Hematopoietic multipotent progenitor cell treated with erythropoietin and hydrocortisone succinate and interleukin-3 and kit ligand, for 15 days (in vitro differentiated cells): ENCODE measurements at regions not wholly inside any gene's neighbourhood (a gene's known extent, or its start where the extent isn't known, plus 50 kb on each side); places are given as distances from the start of the nearest gene placed in this dataset.

Experiments used
- DNase-seq: peaks from one replicate; pipeline ENCODE4 v3.0.0-alpha.2; 2015; ENCODE audit warnings: low spot score

DNA sequence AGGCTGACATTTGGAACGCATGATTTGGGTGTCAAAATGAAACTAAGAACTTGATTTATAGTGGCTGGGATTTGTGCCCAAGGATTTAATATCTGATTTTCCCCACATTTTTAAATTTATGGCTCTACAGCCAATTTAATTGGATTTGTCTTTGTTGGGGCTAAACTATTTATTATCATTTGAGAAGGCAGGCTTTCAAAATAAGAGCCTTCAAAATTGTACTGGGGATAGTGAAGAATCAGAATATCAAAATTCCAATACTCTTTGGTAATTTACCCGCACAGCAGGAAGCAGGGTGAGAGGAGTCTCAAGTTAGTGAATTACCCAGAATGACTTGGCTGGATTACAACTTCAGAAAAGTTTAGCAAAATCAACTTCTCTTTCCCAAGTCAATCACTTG is 278.1 kb downstream of the LRATD1 start:
- no peak for DNase-seq

DNA sequence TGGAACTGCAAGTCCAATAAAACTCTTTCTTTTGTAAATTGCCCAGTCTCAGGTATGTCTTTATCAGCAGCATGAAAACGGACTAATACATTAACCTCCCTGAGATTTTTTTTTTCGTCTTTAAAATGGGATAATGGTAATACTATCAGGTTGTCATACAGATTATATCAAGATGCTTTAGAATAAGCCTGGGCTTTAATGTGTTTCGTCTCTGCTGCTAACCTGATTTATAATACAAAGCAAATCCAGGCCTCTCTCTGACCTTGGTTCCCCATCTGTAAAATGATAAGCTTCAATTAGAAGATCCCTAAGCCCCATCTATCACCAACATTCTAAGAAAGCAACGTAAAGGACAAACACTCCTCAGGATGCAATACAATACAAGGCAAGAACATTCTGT is 283.5 kb downstream of the LRATD1 start:
- DNase-seq = no peak

DNA sequence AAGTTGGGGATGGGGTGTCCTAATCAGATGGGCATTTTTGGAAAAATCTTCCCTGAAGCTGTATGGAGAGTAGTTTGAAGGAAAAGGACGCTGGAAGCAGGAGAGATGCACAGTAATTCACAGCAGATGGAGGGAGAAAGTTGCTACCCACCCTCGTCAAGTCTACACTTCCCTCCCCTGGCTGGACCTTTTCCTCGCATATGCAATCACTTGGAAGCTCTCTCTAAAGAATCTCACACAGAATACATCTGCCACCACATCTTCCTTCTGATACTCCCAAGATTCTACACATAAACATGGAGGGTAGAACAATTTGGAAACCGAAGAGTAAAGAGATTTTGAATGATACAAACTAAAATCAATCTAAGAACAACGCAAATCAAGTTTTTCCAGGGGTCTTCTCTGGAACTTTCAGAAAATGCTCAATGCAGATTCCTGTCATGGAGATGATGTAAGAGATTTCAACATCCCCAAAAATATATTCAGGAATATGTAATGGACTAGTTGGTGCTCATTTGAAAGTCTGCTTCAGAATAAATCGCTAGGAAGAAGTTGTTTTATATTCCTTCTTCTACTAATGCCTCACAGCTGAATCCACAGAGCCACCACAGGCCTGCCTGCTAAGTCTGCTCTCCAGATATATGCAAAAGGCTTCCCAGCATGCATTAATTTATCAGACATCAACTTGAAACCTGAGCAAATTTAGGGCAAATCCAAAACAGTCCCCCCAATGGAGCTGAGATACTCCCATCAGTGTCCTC is 291.5 kb downstream of the LRATD1 start:
- DNase-seq = no peak

DNA sequence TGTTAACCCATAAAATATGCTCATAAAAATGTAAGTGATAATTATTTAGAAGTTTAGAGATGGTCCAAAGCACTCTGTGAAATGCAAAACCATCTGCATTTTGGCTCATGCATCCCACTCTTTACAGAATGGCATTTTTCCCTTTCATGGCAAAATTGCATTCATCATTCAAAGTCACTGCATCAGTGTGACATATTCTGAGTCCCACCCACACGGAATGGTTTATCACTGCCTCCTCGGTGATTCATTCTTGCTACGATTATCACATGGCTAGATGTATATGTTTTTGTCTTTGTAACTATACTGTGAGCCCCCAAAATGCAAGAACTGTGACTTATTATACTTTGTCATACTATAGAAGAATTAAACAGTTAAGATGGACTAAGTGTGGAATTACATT is 293.0 kb downstream of the LRATD1 start:
- DNase-seq = no peak

DNA sequence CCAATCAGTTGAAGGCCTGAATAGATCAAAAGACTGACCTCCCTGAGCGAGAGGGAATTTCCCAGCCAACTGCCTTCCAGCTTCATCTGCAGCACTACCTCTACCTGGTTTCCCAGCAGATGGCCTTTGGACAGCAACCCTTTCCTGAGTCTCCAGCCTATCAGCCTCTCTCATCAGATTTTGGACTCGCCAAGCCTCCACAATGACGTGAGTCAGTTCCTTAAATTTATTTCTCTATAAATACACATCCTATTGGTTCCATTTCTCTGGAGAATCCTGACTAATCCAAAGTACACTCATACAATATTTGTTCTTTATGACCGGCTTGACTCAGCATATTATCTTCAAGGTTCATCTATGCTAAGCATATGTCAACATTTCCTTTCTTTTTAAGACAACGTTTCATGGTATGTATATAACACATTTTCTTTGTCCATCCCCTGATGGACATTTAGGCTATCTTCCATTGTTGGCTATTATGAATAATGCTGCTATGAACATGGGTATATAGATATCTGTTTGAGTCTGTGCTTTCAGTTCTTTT is 294.6 kb downstream of the LRATD1 start:
- DNase-seq = no peak

DNA sequence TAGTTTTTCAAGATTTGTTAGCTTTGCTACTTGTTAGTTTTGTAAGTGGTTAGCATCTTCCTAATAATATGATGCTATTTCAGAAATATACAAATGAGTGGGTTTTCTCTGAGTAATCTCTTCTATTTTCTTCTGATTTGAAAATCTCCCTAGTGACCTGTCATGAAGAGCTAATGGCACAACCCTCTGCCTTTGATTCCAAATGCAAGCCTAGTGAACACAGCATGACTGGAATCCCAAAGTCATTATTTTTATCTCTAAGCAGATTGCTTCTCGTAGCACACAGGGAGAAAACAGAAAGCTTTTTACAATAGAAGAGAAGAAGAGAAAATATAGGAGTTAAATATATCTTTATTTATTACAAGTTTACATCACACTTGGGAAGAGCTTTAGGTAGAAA is 295.5 kb downstream of the LRATD1 start:
- no peak for DNase-seq

DNA sequence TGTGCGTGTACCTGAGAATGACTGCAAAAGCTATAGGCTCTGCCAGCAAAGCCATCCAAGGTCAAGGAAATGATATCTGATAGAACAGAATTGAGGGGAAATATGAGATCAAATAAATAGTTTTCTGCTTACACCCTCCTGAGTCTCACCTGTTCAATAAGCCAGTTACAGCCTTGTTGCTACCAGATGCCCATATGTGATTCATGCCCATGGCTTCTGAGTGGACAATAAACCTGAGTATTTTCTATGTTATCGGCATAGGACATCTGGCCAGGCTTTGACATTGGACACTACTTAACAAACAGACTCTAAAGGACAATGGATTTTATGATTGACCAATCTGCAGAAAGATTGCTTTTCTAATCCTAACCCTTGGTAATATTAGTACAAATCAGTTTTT is 297.9 kb downstream of the LRATD1 start:
- no peak for DNase-seq

DNA sequence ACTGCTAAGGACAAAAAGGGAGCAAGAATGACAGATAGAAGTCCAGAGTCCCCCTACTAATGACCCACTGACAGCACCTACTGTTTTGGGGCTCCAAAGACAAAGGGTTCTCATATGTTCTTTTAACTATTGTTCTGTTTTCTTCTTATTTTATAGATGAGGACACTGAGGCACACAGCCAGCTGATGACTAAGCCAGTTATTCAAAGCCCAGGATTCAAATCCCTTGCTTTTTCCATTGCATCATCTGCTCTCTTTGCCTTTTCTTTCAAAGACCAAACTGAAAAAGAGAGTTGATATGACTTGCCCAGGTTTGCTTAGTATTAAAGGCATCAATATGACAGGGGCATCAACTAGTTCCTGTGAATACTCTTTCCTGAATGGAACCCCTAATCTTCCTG is 299.8 kb downstream of the LRATD1 start:
- DNase-seq = no peak

DNA sequence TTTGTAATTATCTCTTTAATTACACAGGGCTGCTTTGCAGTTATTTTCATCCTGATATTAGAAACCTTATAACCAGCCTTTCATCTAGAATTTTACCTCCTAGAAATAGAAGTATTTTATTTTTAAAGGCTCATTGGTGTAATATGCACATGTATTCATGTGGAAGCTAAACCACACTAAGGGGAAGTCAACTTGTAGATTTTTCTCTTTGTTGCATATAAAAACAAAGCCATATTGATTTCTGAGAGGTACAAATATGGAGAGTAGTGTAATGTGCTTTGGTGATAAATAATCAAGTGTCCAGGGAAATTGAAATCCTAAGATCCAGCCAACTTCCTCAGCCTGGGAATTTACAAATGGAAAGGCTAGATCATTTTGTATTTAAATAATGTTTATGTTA is 301.2 kb downstream of the LRATD1 start:
- DNase-seq = no peak

DNA sequence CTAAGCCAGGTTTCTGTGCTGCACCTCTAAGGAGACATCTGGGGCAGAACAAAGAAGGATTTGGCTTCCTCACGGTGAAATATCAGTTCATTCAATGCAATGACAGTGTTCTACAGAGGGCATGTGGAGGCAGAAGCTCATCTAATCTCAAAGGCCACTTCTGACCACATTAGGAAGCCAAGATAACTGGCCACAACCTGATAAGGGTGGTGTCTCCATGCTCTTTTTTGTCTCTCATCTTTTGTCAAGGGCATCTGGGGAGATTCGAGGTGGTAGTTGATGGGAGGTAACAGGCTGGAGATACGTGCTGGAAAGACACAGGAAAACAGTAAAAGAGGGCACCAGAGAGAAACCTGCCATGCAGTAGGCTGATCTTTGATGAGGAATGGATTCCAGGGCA is 303.9 kb downstream of the LRATD1 start:
- DNase-seq = no peak

DNA sequence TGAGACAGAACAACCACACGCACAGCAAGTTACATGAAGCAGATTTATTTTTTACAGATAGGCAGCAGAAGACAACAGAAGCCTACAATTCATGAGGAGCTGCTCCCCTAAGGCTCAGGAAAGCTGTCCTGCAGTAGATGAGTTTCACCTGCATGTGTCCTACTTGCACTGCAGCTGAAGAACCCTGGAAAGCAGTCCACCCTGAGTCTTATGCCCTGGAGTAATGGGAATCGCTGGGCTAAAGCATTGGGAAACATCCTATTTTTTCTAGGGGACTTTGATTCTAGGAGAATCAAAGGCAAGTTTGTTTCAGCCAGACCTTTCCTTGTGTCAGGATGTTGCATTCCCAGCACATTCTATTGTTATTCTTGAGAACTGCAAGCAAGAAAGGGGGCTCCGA is 304.8 kb downstream of the LRATD1 start:
- DNase-seq = no peak

DNA sequence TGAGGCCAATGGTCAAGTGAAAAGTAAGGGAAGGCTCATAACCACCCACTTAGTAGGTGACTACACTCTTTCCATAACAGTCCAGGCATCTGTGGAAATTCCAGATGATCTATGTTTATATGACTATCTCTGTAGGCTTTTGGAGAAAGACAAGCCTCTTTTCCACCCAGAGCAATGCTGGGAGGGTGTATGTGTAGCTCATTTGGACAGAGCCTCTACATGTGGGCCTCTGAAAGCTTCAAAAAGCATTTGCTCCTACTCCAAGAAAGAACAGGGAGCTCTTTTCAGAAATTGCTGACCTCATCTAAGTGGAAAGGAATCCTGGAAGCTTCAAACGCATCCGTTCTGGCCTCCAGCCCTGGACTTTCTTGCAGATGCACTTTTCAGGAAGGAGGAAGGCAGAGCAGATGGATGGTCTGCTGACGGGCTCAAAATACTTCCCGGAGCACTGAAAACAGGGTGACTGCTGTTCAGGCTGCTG is 308.7 kb downstream of the LRATD1 start:
- DNase-seq = no peak

DNA sequence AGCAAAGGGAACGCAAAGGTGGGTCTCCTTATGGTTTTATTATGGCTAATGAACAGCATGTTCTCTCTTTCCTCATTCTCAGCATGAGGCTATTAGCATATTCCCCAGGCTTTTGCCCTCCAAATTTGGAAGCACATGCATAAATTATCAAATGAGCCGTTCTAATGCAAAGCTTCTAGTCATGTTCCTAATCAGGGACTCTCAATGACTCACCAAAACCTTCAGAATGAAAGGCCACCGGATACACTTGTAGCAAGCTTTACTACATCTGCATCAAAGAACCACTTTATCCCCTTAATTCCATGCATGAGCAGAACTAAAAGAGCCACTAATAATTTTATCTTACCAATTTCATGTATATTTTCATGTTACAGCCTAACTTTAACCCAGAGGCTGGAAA is 310.5 kb downstream of the LRATD1 start:
- no peak for DNase-seq

DNA sequence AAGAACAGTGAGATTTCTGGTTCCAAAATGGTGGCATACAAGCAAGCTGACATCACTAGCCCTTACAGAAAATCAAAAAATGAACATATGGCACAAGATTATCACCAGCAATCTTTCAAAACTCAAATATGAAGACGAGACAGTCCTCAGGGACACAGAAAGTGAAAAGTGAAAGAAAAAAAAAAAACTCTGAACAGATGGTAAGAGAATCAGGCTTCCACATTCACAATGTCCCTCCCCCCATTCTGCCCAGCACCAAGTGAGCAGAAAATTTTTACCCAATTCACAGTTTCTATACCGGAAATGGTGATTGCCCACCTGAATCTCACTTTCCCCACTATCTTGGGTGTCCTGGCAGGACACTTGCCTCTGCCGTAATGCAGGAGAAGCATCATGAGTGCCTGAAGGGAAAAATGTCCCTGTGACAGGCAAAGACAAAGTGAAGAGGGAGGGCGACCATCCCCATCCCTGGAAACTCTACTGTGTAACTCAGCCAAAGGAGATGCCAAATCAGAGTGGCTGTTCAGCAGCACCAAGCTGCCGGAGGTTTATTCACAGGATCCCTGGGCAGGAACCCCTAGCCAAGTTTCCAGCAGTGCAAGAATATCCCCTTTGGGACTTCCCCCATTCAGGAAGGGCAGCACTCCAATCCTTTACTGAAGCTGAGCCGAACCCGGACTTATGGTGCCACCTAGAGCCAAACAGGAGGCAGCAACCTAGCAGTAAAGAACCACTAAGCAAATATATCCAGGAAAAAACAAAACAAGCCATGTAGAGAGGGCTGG is 312.2 kb downstream of the LRATD1 start:
- DNase-seq = no peak

DNA sequence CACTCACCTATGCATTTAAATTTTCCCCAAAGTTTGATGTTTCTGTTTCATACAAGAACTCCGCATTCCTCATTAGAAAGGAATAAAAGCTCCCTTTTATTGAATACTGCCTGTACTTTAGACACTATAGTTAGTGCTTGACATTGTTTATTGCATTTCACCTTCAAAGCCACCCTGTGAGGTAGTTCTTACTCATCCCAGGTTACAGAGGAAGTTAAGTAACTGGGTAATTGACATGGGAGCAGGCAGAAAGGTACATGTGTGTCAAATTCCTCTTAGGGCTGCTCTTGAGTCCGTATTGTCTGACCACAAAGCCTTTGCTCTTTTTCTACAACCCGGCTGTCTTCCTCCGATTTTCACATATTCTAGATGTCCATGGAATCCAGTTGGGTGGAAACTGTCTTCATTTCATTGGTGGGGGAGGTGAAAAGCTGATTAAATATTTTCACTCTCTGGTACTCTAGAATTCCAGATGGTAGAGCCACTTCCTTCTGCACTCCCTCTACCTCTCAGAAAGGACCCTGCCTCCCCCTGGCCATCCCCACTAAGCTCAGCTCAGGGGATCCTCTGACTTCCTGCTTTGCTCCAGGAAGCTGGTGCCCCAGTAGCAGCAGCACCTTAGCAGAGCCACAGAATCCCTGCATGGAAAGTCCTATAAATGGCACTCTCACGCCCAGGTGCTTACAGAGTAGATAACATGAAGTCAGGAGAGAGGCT is 319.2 kb downstream of the LRATD1 start:
- DNase-seq = no peak

DNA sequence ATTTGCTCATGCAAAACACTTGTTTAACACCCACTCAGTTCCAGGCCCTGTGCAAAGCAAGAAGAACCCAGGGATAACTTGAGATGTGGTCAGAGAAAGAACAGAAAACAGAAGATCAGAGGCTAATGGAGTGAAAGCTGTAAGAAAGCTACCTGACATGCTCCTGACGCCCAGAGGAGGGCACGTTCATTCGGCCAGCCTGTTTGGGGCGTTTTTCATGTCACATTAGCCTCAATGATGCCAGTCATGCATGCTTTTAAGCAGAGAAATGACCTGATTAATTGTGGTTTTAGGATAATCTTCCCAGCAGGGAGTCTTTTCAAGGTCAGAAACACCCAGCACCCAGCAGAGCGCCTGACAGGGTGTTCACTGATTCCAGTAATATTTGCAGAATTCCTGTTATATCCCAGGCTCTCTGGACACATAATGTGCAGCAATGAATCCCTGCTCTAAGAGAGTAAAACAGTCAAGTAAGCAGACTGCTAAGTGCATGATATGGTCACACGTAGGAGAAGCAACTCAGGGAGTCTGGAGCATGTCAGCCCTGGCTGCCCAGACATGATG is 320.0 kb downstream of the LRATD1 start:
- DNase-seq = no peak

DNA sequence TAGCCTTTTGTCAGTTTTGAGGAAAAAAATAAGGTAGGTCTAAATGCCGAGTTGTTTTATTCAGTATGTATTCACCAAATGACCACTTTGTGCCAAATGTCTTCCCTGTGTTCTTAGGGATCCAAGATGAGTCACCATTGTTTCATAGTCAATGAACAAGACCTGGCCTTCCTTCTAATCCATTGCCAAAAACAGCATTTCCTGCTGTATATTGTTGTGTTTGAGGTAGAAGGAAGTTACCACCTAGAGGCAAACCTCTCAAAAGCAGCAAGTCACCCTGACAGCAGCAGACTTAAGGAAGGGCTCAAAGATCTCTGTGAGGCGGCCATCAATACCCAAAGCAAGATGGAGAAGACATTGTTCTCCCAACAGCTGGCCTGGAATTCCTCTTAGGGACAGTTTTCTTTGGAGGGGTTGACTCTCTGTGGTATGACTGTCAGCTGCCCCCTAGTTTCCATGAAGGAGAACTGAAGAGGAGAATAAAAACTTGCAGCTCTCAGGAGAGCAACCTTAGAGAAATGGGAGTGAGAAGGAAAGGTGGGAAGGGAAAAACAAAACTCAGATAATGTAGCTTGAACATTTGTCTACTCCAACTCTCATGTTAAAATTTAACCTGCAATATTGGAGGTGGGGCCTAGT is 328.3 kb downstream of the LRATD1 start:
- no peak for DNase-seq

DNA sequence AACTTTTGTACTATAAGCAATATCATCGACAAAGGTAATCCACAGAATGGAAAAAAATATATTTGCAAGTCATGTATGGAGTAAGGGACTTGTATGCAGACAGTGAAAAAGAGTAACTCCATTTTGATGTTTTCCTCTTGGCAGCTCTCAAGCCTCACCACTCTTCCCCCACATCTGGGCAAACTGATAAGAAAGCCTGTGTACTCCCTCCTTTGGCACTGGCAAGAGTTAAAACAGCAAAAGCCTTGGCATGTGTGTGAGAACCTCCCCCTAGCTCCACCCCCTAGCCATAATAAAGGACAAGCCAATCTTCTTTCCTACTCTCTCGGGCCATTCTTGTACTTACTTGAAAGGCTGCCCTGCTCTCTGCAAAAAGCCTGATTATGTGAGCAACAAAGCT is 335.2 kb downstream of the LRATD1 start:
- DNase-seq = peak; percentile 91

DNA sequence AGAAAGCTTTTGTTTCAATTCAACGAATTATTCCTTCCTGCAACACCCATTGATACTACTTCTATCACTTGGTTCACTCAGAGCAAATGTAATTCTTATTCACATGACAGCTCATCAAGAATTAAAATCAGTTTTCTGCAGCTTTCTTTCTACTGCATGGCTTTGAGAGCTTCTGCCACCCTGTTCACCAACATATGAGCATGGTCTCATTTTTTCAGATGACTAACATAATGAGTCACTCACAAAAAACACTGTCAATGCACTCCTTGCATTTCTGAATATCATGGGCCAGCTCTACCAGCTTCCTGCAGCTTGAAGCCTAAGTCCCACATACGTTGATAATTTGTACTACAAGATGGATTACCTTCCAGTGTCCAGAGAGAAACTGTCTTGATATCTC is 342.9 kb downstream of the LRATD1 start:
- no peak for DNase-seq

DNA sequence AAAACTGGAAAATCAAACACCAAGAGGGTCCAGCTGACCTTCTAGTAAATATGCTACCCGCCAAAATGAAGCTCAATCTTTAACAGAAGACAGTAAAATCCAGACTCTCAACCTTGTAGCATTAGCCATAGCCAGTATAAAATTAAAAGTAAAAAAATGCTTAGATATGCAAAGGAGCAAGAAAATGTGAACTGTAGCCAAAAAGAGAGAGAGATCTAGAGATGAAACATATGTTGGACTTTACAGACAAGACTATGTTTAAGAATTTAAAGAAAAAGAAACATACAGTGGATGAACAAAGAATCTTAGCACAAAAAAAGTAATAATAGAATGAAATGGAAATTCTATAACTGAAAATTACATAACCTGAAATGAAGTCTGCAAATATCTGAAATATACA is 344.5 kb downstream of the LRATD1 start:
- DNase-seq = no peak

DNA sequence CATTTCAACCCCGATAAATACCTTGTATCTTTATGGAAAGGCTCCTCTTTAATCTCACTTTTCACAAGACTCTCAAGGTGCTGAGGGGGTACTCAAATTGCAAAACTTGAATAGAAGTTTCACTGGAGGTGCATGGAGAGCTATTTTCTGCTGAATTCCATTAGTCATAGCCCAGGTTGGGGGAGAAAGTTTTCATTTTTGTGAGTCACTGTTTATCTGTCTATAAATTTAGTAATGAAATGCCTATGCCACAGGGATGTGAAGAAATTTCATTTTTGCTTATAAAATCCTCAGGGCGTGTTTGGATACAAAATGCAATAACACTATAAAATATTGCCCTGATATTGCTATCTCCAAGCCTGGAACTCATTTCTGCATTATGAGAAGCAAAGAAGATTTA is 346.3 kb downstream of the LRATD1 start:
- DNase-seq = no peak

DNA sequence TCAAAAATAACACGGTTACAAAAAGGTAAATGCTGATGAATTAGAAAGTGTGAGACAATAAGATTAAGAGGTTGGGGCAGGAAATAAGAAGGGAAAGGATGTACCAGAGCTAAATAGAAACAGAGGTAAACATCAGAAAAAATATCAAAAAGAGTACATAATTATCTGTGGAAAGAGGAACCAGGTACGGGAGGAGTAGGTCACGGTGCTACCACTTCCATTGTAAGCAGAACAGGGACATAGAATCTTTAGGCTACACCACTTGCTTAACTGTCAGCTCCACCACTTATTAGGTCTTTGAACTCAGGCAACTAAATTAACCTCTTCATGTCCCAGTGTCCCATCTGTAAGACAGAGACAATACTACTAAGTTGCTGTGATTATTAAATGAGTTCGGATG is 350.3 kb downstream of the LRATD1 start:
- DNase-seq = no peak
